Ovary (tissue), 7 donors: ENCODE measurements at regions not wholly inside any gene's neighbourhood (a gene's known extent, or its start where the extent isn't known, plus 50 kb on each side); places are given as distances from the start of the nearest gene placed in this dataset.

Source experiments
- DNase-seq, 5 donors: peaks; one replicate each; pipeline ENCODE4 v3.0.0-alpha.2; 2019 to 2020
- H3K27ac ChIP-seq, 2 donors: fragments of 200-600 bp; one replicate each; pipeline versions ENCODE4 v1.5.1 to v1.8.0; 2019 to 2022
- H3K27me3 ChIP-seq: fragments of 200-600 bp; one replicate; pipeline ENCODE4 v1.8.0; 2022
- H3K36me3 ChIP-seq: fragments of 200-600 bp; sonication (generic); one replicate; pipeline ENCODE4 v1.5.1; 2019
- H3K4me1 ChIP-seq: one replicate; pipeline ENCODE4 v1.8.1; 2013; ENCODE audit warnings: mild to moderate bottlenecking, moderate library complexity; ENCODE audit not compliant: insufficient read depth
- H3K4me3 ChIP-seq: fragments of 200-600 bp; sonication (generic); one replicate; pipeline ENCODE4 v1.5.1; 2017
- H3K9me3 ChIP-seq, 2 donors: fragments of 200-600 bp in 1 of 2; sonication (generic) in 1 of 2; one replicate each; pipeline versions ENCODE4 v1.5.1 to v1.8.1; 2013 to 2019; ENCODE audit warnings: mild to moderate bottlenecking in 1 of 2, moderate library complexity in 1 of 2
- EP300 ChIP-seq: sonication (generic); formaldehyde crosslinking; IDR thresholded peaks from one replicate; pipeline ENCODE4 v1.6.1; 2017; ENCODE audit warnings: antibody characterized with exemption
- POLR2A ChIP-seq: fragments of 450-650 bp; IDR thresholded peaks from one replicate; pipeline ENCODE4 v1.6.1; 2017; ENCODE audit warnings: antibody characterized with exemption, mild to moderate bottlenecking, moderate library complexity
- WGBS, 3 donors: extraction: QIAGEN DNeasy Blood & Tissue Kit in 1 of 3; methylation state at CpG; one replicate each; pipeline versions ENCODE4 v1.1.5 to v1.1.7; 2013 to 2017; 5-methylcytosine and 5-hydroxymethylcytosine counted together
- intact Hi-C, 4 donors: fragments of 100-400 bp; cut with DNase I; formaldehyde crosslinking; loops; one replicate each; pipeline versions ENCODE4 v1.11.0 to v1.15.1; 2022 to 2023
- TF ChIP-seq, protein P1 (sequence below), 3 donors: fragments of 450-650 bp in 2 of 3; fragments of 200-600 bp in 1 of 3; IDR thresholded peaks; one replicate each; pipeline versions ENCODE4 v1.5.1 to v1.8.0; 2016 to 2022; ENCODE audit warnings: antibody characterized with exemption in 3 of 3, mild to moderate bottlenecking in 1 of 3
- donor health status: DM: no; HTN: no; CAD: no; lungs with moderate emphysema.
- donor health status: DM: no; HTN: no; CAD: no.
- donor health status: Bipolar disorder and iron deficiency.
- donor health status: DM: no; HTN: no; CAD: no.
- donor health status: DM: yes; HTN: yes; CAD: no.

DNA sequence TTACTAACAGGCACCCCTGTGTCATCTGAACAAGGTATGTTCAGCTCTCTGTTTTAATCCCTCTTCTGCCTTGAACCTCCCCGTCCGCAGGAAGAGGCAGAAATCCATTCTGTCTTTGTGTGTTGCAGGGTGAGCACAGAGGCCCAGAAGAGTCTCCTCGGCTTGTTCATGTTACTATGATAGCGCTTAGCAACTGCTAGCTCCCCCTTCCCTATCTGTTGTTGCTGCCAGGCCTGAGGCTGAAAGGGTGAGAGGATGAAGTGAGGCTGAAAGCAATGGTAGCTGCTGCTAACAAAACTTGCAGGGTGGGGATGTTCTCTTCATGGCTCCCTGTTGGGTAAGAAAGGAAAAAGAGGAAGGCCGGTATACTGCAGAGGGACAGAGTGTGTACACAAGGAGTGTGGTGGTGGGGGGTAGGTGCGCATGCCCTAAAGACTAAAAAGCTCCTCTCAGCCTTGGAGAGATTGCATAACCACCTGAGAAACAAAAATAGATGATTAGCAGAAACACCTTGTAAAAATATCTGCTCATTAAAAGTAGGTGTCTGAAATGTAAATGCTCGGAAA, 55.2 kb upstream of the CITED2 start:
- Histone ChIP-seq H3K27ac (no peak overlapping the region), H3K36me3 (no peaks in the 10 kb centered on the region), H3K27me3 (no peaks in the 10 kb centered on the region), H3K9me3 (no peaks in the 10 kb centered on the region), H3K4me3 (no peak overlapping the region), H3K4me1 (no peaks in the 10 kb centered on the region)
- intact Hi-C loops: no loop called here
- TF ChIP-seq POLR2A: no peak
- no peak for TF ChIP-seq EP300
- TF ChIP-seq, protein P1, sequence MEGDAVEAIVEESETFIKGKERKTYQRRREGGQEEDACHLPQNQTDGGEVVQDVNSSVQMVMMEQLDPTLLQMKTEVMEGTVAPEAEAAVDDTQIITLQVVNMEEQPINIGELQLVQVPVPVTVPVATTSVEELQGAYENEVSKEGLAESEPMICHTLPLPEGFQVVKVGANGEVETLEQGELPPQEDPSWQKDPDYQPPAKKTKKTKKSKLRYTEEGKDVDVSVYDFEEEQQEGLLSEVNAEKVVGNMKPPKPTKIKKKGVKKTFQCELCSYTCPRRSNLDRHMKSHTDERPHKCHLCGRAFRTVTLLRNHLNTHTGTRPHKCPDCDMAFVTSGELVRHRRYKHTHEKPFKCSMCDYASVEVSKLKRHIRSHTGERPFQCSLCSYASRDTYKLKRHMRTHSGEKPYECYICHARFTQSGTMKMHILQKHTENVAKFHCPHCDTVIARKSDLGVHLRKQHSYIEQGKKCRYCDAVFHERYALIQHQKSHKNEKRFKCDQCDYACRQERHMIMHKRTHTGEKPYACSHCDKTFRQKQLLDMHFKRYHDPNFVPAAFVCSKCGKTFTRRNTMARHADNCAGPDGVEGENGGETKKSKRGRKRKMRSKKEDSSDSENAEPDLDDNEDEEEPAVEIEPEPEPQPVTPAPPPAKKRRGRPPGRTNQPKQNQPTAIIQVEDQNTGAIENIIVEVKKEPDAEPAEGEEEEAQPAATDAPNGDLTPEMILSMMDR (IDR thresholded peaks at IDR 0.05): no peak
- 89 to 91% (median 90%) methylated on average over 7 of the region's 7 CpGs for WGBS, 3 donors
- no peak for DNase-seq

DNA sequence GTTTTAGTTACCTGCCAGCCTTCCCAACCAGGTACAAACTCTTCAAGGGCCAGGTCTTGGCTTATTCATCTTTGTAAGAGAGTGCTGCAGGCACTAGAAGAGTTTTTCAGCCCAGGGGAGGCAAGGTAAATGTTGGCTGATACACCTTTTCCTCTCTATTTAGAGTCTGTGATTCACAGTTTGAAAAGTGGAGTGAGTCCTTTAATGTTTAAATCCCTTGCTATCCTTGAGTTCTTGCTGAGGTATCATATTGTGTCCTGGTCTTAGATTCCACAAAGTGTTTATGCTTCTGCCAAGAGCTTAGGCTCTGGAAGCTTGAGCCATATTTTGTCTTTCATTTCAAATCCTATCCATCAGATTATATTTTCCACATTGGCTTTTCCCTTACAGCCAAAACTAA, 52.8 kb upstream of the CITED2 start:
- TF ChIP-seq, protein P1 (IDR thresholded peaks at IDR 0.05): no peak
- TF ChIP-seq EP300 (no peak), POLR2A (no peak)
- Histone ChIP-seq H3K4me1 (no peaks in the 10 kb centered on the region), H3K4me3 (no peak overlapping the region), H3K9me3 (no peaks in the 10 kb centered on the region), H3K36me3 (no peaks in the 10 kb centered on the region), H3K27me3 (no peaks in the 10 kb centered on the region), H3K27ac (no peak overlapping the region)
- intact Hi-C loops: no loop called here
- DNase-seq: no peak

DNA sequence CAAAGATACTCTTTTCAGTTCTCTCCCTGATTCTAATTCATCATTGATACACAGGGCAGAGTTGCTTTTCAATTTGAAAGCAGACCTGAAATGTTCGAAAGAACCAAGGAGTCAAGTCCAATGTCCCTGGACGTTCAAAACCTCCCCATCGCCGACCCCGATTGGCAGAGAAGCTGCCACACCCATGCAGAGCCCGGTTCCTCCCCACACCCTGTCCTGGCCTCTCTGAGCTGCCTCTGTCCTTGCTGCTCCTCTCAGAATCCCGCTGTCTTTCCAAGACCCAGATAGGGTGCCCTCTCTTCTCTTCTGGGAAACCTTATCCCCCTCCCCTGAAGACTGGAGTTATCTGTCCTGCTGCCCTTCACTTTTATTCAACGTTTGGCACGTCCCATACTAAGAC, 52.3 kb upstream of the CITED2 start:
- Histone ChIP-seq H3K9me3 (no peaks in the 10 kb centered on the region), H3K27me3 (no peaks in the 10 kb centered on the region)
- TF ChIP-seq EP300: no peak
- TF ChIP-seq, protein P1 (IDR thresholded peaks at IDR 0.05): no peak
- TF ChIP-seq POLR2A: no peak

DNA sequence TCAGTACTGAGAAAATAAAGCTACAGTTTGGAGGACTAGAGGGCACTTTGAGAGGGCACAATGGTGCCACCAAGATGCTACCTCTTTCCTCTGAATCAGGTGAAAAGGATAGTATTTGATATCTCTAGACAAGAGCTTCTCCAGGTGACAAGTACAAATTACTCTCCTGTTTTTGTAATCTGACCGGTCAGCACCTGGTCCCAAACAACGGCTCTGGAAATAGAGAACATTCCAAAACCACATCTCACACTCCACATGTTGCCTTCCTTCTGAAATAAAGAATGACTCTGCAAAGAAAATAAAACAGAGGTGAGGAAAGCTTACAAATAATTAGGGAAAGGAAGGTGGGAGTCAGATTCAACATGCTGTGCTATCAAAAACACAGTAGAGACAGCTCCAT, 51.3 kb upstream of the CITED2 start:
- H3K9me3 ChIP-seq: no peaks in the 10 kb centered on the region
- H3K27ac ChIP-seq: no peak overlapping the region
- WGBS, 3 donors: 53 to 63% (median 55%) methylated on average over 2 of the region's 2 CpGs
- no peak overlapping the region for H3K4me3 ChIP-seq
- H3K4me1 ChIP-seq: no peaks in the 10 kb centered on the region
- no peaks in the 10 kb centered on the region for H3K36me3 ChIP-seq
- intact Hi-C loops: loop anchor here in 1 of 4 donors (1.0 kb wide), 1 partner anchor 20 kb away; no protein-coding TSS in a partner anchor
- H3K27me3 ChIP-seq: no peaks in the 10 kb centered on the region
- DNase-seq: no peak
- TF ChIP-seq EP300: no peak
- no peak for TF ChIP-seq POLR2A

More for the DNA sequence above, 52.3 kb upstream of the CITED2 start:
- H3K27ac ChIP-seq: no peak overlapping the region
- H3K36me3 ChIP-seq: no peaks in the 10 kb centered on the region
- intact Hi-C loops: loop anchor here in 1 of 4 donors (1.0 kb wide), 1 partner anchor 19 kb away; no protein-coding TSS in a partner anchor
- DNase-seq: no peak
- H3K4me1 ChIP-seq: no peaks in the 10 kb centered on the region
- WGBS, 3 donors: 86 to 88% (median 88%) methylated on average over 9 of the region's 9 CpGs
- H3K4me3 ChIP-seq: no peak overlapping the region

DNA sequence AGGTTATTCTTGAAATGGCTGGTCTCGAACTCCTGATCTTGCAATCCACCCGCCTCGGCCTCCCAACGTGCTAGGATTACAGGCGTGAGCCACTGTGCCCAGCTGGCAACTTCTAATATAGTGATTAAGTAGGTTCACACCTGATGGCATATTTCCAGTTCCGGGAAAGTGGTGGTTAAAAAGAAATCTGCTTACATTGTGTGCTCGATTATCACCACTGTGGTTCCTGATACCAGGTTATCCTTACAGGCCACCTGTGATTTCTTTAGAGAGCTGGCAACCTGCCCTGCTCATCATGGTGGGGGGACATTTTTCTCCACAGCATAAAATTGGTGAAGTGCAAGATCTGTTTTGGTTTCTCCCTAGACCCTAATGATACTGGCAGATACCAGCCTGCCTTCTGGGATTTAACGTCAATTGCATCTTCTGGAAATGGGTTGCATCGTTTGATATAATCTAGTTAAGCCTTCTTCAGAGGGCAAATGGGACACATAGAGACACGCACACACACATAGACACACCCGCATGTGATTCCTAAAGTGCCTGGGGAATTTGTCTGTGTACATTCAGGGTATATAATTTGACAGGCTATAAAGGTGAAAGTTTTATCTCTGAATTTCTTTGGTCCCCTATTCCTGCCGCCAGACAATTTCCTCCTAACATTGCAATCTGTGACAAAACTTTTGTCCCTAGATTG, 49.7 kb upstream of the CITED2 start:
- WGBS, 3 donors: 91 to 96% (median 94%) methylated on average over 12 of the region's 12 CpGs
- intact Hi-C loops: no loop called here

More for the DNA sequence above, 49.7 kb upstream of the CITED2 start:
- H3K36me3 ChIP-seq: no peaks in the 10 kb centered on the region
- no peaks in the 10 kb centered on the region for H3K27me3 ChIP-seq
- no peak for TF ChIP-seq EP300
- TF ChIP-seq, protein P1 (IDR thresholded peaks at IDR 0.05): no peak
- no peak for TF ChIP-seq POLR2A
- H3K4me3 ChIP-seq: no peak overlapping the region
- no peaks in the 10 kb centered on the region for H3K4me1 ChIP-seq
- no peak for DNase-seq
- no peaks in the 10 kb centered on the region for H3K9me3 ChIP-seq
- no peak overlapping the region for H3K27ac ChIP-seq
